ENCODE measurements at regions not wholly inside any gene's neighbourhood (a gene's known extent, or its start where the extent isn't known, plus 50 kb on each side); places are given as distances from the start of the nearest gene placed in this dataset.

- no peak for DNase-seq (ENCODE audit: low read depth, low spot score)
- in situ Hi-C loops (cut with HindIII; ENCODE audit: low sequenced_read_pairs), result no loop called here
- TF ChIP-seq CTCF (IDR thresholded peaks at IDR 0.05; ENCODE audit: low read depth, low read length), result no peak
- no peak overlapping the region for H3K4me3 ChIP-seq (ENCODE audit: low read depth, low read length)
These were observed 95.8 kb upstream of the UST start for GRCh38 chr6:148650941-148651505.

- DNase-seq (ENCODE audit: low read depth, low spot score), result no peak
- in situ Hi-C loops (cut with HindIII; ENCODE audit: low sequenced_read_pairs), result no loop called here
- H3K4me3 ChIP-seq (ENCODE audit: low read depth, low read length), result no peak overlapping the region
- TF ChIP-seq CTCF (IDR thresholded peaks at IDR 0.05; ENCODE audit: low read depth, low read length), result no peak
These were observed 94.6 kb upstream of the UST start for GRCh38 chr6:148652205-148652604.

GRCh38 chr6:148653138-148653776, 93.6 kb upstream of the UST start:
- in situ Hi-C loops (cut with HindIII; ENCODE audit: low sequenced_read_pairs), result no loop called here
- TF ChIP-seq CTCF (IDR thresholded peaks at IDR 0.05; ENCODE audit: low read depth, low read length), result no peak
- H3K4me3 ChIP-seq (ENCODE audit: low read depth, low read length), result no peak overlapping the region
- peak; percentile 31 for DNase-seq (ENCODE audit: low read depth, low spot score)

- in situ Hi-C loops (cut with HindIII; ENCODE audit: low sequenced_read_pairs), result no loop called here
- no peak for DNase-seq (ENCODE audit: low read depth, low spot score)
- TF ChIP-seq CTCF (IDR thresholded peaks at IDR 0.05; ENCODE audit: low read depth, low read length), result no peak
- H3K4me3 ChIP-seq (ENCODE audit: low read depth, low read length), result no peak overlapping the region
These were observed 89.8 kb upstream of the UST start for GRCh38 chr6:148657048-148657447.

- H3K4me3 ChIP-seq (ENCODE audit: low read depth, low read length), result no peak overlapping the region
- DNase-seq (ENCODE audit: low read depth, low spot score), result no peak
- in situ Hi-C loops (cut with HindIII; ENCODE audit: low sequenced_read_pairs), result no loop called here
- TF ChIP-seq CTCF (IDR thresholded peaks at IDR 0.05; ENCODE audit: low read depth, low read length), result no peak
These were observed 88.0 kb upstream of the UST start for GRCh38 chr6:148658681-148659430.

- DNase-seq (ENCODE audit: low read depth, low spot score), result no peak
- in situ Hi-C loops (cut with HindIII; ENCODE audit: low sequenced_read_pairs), result no loop called here
- TF ChIP-seq CTCF (IDR thresholded peaks at IDR 0.05; ENCODE audit: low read depth, low read length), result no peak
- H3K4me3 ChIP-seq (ENCODE audit: low read depth, low read length), result no peak overlapping the region
These were observed 79.4 kb upstream of the UST start for GRCh38 chr6:148667395-148667794.

Data from astrocyte of the spinal cord (primary cell).